ENCODE measurements at regions not wholly inside any gene's neighbourhood (a gene's known extent, or its start where the extent isn't known, plus 50 kb on each side); places are given as distances from the start of the nearest gene placed in this dataset.

DNA sequence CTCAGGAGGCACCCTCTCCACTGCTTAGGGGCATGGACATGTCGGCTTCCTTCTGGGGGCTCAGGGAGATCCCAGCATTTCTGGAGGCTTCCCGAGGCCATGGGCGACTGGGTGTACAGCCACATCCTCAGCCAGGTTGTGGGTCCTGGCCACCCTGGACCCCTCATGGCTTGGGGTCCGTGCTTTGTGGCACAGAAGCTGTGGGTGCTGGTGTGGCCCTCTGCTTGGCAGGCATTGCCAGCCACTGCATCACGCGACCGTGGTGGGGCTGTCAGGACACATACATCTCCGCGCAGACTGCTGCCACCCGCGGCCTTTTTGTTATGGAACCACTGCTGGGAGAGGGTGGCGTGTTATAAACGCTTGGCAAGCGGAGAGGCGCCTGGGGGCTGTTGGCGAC is 1174.9 kb downstream of the BRD1 start:
- no peak overlapping the region for H3K27ac ChIP-seq (ENCODE audit: extremely low read length, insufficient read depth, low read length)
- H4K20me1 ChIP-seq (ENCODE audit: insufficient read depth, low read length): no peaks in the 10 kb centered on the region
- ATAC-seq (no peak), FAIRE-seq (no peak), DNase-seq (ENCODE audit: low spot score) (no peak)
- no peak overlapping the region for H3K4me2 ChIP-seq (ENCODE audit: low read depth, low read length)
- TF ChIP-seq, protein P1, sequence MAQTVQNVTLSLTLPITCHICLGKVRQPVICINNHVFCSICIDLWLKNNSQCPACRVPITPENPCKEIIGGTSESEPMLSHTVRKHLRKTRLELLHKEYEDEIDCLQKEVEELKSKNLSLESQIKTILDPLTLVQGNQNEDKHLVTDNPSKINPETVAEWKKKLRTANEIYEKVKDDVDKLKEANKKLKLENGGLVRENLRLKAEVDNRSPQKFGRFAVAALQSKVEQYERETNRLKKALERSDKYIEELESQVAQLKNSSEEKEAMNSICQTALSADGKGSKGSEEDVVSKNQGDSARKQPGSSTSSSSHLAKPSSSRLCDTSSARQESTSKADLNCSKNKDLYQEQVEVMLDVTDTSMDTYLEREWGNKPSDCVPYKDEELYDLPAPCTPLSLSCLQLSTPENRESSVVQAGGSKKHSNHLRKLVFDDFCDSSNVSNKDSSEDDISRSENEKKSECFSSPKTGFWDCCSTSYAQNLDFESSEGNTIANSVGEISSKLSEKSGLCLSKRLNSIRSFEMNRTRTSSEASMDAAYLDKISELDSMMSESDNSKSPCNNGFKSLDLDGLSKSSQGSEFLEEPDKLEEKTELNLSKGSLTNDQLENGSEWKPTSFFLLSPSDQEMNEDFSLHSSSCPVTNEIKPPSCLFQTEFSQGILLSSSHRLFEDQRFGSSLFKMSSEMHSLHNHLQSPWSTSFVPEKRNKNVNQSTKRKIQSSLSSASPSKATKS (CRISPR knock-in tag; IDR thresholded peaks at IDR 0.05): no peak
- TF ChIP-seq MEIS1 (CRISPR knock-in tag; IDR thresholded peaks at IDR 0.05; ENCODE audit: borderline replicate concordance) (no peak), ERF (CRISPR knock-in tag; IDR thresholded peaks at IDR 0.05) (no peak), WIZ (CRISPR knock-in tag; IDR thresholded peaks at IDR 0.05) (no peak), NAIF1 (CRISPR knock-in tag; IDR thresholded peaks at IDR 0.05; ENCODE audit: borderline replicate concordance) (no peak), GTF2F1 (IDR thresholded peaks at IDR 0.05; ENCODE audit: low read length) (no peak), ZNF839 (CRISPR knock-in tag; IDR thresholded peaks at IDR 0.05; ENCODE audit: borderline replicate concordance) (no peak), ZFP1 (CRISPR knock-in tag; IDR thresholded peaks at IDR 0.05) (no peak), KLF9 (CRISPR knock-in tag; IDR thresholded peaks at IDR 0.05; ENCODE audit: low read depth) (no peak), NFKB2 (CRISPR knock-in tag; IDR thresholded peaks at IDR 0.05; ENCODE audit: borderline replicate concordance) (no peak), ZNF225 (CRISPR knock-in tag; IDR thresholded peaks at IDR 0.05) (no peak)
- TF ChIP-seq, protein P2, sequence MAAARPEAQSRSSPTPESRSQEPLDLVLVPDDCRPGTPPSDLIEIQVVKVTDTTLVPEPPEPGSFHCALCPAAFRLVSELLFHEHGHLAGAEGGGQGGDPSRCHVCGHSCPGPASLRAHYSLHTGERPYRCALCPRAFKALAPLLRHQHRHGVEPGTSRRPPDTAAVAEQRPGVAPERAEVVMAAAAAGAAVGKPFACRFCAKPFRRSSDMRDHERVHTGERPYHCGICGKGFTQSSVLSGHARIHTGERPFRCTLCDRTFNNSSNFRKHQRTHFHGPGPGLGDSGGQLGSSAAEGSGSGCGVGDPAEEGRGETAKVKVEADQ (CRISPR knock-in tag; IDR thresholded peaks at IDR 0.05; ENCODE audit: borderline replicate concordance): no peak
- TF ChIP-seq, protein P3, sequence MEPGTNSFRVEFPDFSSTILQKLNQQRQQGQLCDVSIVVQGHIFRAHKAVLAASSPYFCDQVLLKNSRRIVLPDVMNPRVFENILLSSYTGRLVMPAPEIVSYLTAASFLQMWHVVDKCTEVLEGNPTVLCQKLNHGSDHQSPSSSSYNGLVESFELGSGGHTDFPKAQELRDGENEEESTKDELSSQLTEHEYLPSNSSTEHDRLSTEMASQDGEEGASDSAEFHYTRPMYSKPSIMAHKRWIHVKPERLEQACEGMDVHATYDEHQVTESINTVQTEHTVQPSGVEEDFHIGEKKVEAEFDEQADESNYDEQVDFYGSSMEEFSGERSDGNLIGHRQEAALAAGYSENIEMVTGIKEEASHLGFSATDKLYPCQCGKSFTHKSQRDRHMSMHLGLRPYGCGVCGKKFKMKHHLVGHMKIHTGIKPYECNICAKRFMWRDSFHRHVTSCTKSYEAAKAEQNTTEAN (CRISPR knock-in tag; conservative IDR thresholded peaks at IDR 0.05): no peak
- TF ChIP-seq, protein P4, sequence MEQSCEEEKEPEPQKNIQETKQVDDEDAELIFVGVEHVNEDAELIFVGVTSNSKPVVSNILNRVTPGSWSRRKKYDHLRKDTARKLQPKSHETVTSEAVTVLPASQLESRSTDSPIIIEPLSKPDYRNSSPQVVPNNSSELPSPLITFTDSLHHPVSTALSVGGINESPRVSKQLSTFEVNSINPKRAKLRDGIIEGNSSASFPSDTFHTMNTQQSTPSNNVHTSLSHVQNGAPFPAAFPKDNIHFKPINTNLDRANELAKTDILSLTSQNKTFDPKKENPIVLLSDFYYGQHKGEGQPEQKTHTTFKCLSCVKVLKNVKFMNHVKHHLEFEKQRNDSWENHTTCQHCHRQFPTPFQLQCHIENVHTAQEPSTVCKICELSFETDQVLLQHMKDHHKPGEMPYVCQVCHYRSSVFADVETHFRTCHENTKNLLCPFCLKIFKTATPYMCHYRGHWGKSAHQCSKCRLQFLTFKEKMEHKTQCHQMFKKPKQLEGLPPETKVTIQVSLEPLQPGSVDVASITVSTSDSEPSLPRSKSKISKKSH (CRISPR knock-in tag; IDR thresholded peaks at IDR 0.05; ENCODE audit: borderline replicate concordance): no peak
- TF ChIP-seq, protein P5, sequence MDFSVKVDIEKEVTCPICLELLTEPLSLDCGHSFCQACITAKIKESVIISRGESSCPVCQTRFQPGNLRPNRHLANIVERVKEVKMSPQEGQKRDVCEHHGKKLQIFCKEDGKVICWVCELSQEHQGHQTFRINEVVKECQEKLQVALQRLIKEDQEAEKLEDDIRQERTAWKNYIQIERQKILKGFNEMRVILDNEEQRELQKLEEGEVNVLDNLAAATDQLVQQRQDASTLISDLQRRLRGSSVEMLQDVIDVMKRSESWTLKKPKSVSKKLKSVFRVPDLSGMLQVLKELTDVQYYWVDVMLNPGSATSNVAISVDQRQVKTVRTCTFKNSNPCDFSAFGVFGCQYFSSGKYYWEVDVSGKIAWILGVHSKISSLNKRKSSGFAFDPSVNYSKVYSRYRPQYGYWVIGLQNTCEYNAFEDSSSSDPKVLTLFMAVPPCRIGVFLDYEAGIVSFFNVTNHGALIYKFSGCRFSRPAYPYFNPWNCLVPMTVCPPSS (IDR thresholded peaks at IDR 0.05): no peak
- in situ Hi-C loops (cut with HindIII; ENCODE audit: extremely low pct_ligation_motif_present, low pct_unique_long_range_greater_than_20kb) (no loop called here), intact Hi-C loops (cut with micrococcal nuclease; ENCODE audit: unreplicated experiment) (no loop called here)
- no peak overlapping the region for H3K9ac ChIP-seq (ENCODE audit: insufficient read depth, low read depth, low read length)
- no peaks in the 10 kb centered on the region for H3K36me3 ChIP-seq (replicated peaks in 1 of 2; ENCODE audit: control insufficient read depth in 1 of 2, insufficient read depth in 2 of 2, low read length in 2 of 2)
- H3K79me2 ChIP-seq (ENCODE audit: insufficient read depth, low read length): no peaks in the 10 kb centered on the region
- WGBS (ENCODE audit: low lambda C conversion rate): 38% methylated on average over 6 of the region's 16 CpGs
- no peaks in the 10 kb centered on the region for H3K9me3 ChIP-seq (ENCODE audit: low read length)
- H3K27me3 ChIP-seq (ENCODE audit: control insufficient read depth in 1 of 2, insufficient read depth in 2 of 2, low read length in 2 of 2): peaks cover 1 to 6% of the 10 kb centered on the region in 2 experiments; a peak in 2 of 5 replicates
- ChIA-PET CTCF (ENCODE audit: low intra/inter-chr PET ratio, low total read pairs) (no interaction called here), POLR2A (no interaction called here)
- no TSS peak for BruUV-seq (replicated peaks)
- no peak overlapping the region for H2AFZ ChIP-seq (ENCODE audit: low read length)
- no peak overlapping the region for H3K4me3 ChIP-seq (replicated peaks in 1 of 3; ENCODE audit: insufficient read depth in 1 of 3, low read depth in 2 of 3, low read length in 3 of 3)
- no peaks in the 10 kb centered on the region for H3K4me1 ChIP-seq (ENCODE audit: insufficient read depth, low read length)

Data from HepG2 (cell line).